ENCODE measurements at regions not wholly inside any gene's neighbourhood (a gene's known extent, or its start where the extent isn't known, plus 50 kb on each side); places are given as distances from the start of the nearest gene placed in this dataset.

DNA sequence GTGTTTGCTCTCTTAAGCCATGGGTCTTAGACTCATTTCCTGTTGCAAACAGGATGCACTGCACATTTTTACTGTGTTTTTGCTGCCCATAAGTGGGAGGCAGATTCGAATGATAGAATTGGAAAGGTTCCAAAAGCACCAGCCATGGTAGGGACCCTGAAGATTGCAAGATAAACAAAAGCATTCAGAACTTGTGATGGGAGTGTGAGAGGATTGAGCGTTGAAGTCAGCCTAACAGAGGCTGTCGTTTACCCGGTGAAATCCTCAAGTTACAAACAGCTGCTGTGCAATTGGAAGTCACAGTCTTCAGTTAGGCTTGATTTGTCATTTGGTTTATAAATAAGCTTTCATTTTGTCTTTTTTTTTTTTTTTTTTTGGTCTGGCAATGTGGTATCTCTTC is 192.7 kb upstream of the MKI67 start:
- ChIA-PET CTCF (ENCODE audit: partially characterized antibody) (no interaction called here), POLR2A (ENCODE audit: partially characterized antibody) (no interaction called here)
- Mint-ChIP-seq H3K27me3 (peaks cover 0 to 6% of the 10 kb centered on the region in 2 donors), H3K36me3 (no peaks in the 10 kb centered on the region), H3K4me3 (no peak overlapping the region), H3K27ac (no peak overlapping the region), H3K4me1 (no peaks in the 10 kb centered on the region), H3K9me3 (peaks cover 0 to 1% (median 0%) of the 10 kb centered on the region in 8 donors)
- no peak overlapping the region for H3K27ac ChIP-seq (ENCODE audit: low read depth, low read length)
- no peaks in the 10 kb centered on the region for H3K27me3 ChIP-seq (ENCODE audit: insufficient read depth, low read length)
- intact Hi-C loops (cut with micrococcal nuclease), result no loop called here
- H3K4me3 ChIP-seq (ENCODE audit: low read length in 2 of 2), result no peak overlapping the region
- H3K36me3 ChIP-seq (ENCODE audit: insufficient read depth, low read length), result no peaks in the 10 kb centered on the region
- H3K9me3 ChIP-seq (ENCODE audit: control insufficient read depth in 1 of 2, low read length in 2 of 2), result no peaks in the 10 kb centered on the region
- no peak for DNase-seq
- H3K4me1 ChIP-seq (ENCODE audit: insufficient read depth, low read length), result no peaks in the 10 kb centered on the region

- no peak overlapping the region for H3K4me3 ChIP-seq (ENCODE audit: low read length in 2 of 2)
- H3K27ac ChIP-seq (ENCODE audit: low read depth, low read length), result no peak overlapping the region
- no peaks in the 10 kb centered on the region for H3K36me3 Mint-ChIP-seq
- no peaks in the 10 kb centered on the region for H3K36me3 ChIP-seq (ENCODE audit: insufficient read depth, low read length)
- ChIA-PET CTCF (ENCODE audit: partially characterized antibody) (no interaction called here), POLR2A (ENCODE audit: partially characterized antibody) (no interaction called here)
- H3K27me3 Mint-ChIP-seq, result peaks cover 11 to 15% of the 10 kb centered on the region in 2 donors
- no peaks in the 10 kb centered on the region for H3K4me1 ChIP-seq (ENCODE audit: insufficient read depth, low read length)
- no peak overlapping the region for H3K27ac Mint-ChIP-seq
- H3K4me1 Mint-ChIP-seq, result no peaks in the 10 kb centered on the region
- intact Hi-C loops (cut with micrococcal nuclease), result no loop called here
- H3K4me3 Mint-ChIP-seq, result no peak overlapping the region
- H3K27me3 ChIP-seq (ENCODE audit: insufficient read depth, low read length), result no peaks in the 10 kb centered on the region
- peaks cover 0 to 1% (median 0%) of the 10 kb centered on the region in 8 donors for H3K9me3 Mint-ChIP-seq
- H3K9me3 ChIP-seq (ENCODE audit: control insufficient read depth in 1 of 2, low read length in 2 of 2), result no peaks in the 10 kb centered on the region
- no peak for DNase-seq
Measured at GRCh38 chr10:128322106-128322505, 195.9 kb upstream of the MKI67 start.

GRCh38 chr10:128322950-128323349 is 196.7 kb upstream of the MKI67 start:
- no peak for DNase-seq
- Mint-ChIP-seq H3K4me3 (no peak overlapping the region), H3K36me3 (no peaks in the 10 kb centered on the region), H3K9me3 (peaks cover 0 to 1% (median 0%) of the 10 kb centered on the region in 8 donors), H3K4me1 (no peaks in the 10 kb centered on the region), H3K27ac (no peak overlapping the region), H3K27me3 (peaks cover 11 to 15% of the 10 kb centered on the region in 2 donors)
- H3K9me3 ChIP-seq (ENCODE audit: control insufficient read depth in 1 of 2, low read length in 2 of 2), result no peaks in the 10 kb centered on the region
- H3K27me3 ChIP-seq (ENCODE audit: insufficient read depth, low read length), result no peaks in the 10 kb centered on the region
- intact Hi-C loops (cut with micrococcal nuclease), result no loop called here
- CTCF ChIA-PET (ENCODE audit: partially characterized antibody), result no interaction called here
- no peaks in the 10 kb centered on the region for H3K4me1 ChIP-seq (ENCODE audit: insufficient read depth, low read length)
- no peaks in the 10 kb centered on the region for H3K36me3 ChIP-seq (ENCODE audit: insufficient read depth, low read length)
- POLR2A ChIA-PET (ENCODE audit: partially characterized antibody), result no interaction called here
- no peak overlapping the region for H3K27ac ChIP-seq (ENCODE audit: low read depth, low read length)
- H3K4me3 ChIP-seq (ENCODE audit: low read length in 2 of 2), result no peak overlapping the region

GRCh38 chr10:128324058-128324827 is 198.0 kb upstream of the MKI67 start:
- intact Hi-C loops (cut with micrococcal nuclease), result no loop called here
- H3K27ac Mint-ChIP-seq, result no peak overlapping the region
- no peak overlapping the region for H3K4me3 Mint-ChIP-seq
- no peaks in the 10 kb centered on the region for H3K4me1 ChIP-seq (ENCODE audit: insufficient read depth, low read length)
- CTCF ChIA-PET (ENCODE audit: partially characterized antibody), result no interaction called here
- H3K4me1 Mint-ChIP-seq, result no peaks in the 10 kb centered on the region
- H3K4me3 ChIP-seq (ENCODE audit: low read length in 2 of 2), result no peak overlapping the region
- H3K36me3 Mint-ChIP-seq, result no peaks in the 10 kb centered on the region
- H3K27ac ChIP-seq (ENCODE audit: low read depth, low read length), result no peak overlapping the region
- peaks cover 14 to 17% of the 10 kb centered on the region in 2 donors for H3K27me3 Mint-ChIP-seq
- no peaks in the 10 kb centered on the region for H3K9me3 ChIP-seq (ENCODE audit: control insufficient read depth in 1 of 2, low read length in 2 of 2)
- POLR2A ChIA-PET (ENCODE audit: partially characterized antibody), result no interaction called here
- H3K27me3 ChIP-seq (ENCODE audit: insufficient read depth, low read length), result no peaks in the 10 kb centered on the region
- DNase-seq, result no peak
- H3K9me3 Mint-ChIP-seq, result peaks cover 0 to 3% (median 0%) of the 10 kb centered on the region in 8 donors
- H3K36me3 ChIP-seq (ENCODE audit: insufficient read depth, low read length), result no peaks in the 10 kb centered on the region

- peaks cover 0 to 2% (median 0%) of the 10 kb centered on the region in 8 donors for H3K9me3 Mint-ChIP-seq
- H3K4me3 Mint-ChIP-seq, result no peak overlapping the region
- ChIA-PET CTCF (ENCODE audit: partially characterized antibody) (no interaction called here), POLR2A (ENCODE audit: partially characterized antibody) (no interaction called here)
- intact Hi-C loops (cut with micrococcal nuclease), result no loop called here
- no peaks in the 10 kb centered on the region for H3K4me1 Mint-ChIP-seq
- Histone ChIP-seq H3K27ac (ENCODE audit: low read depth, low read length) (no peak overlapping the region), H3K4me1 (ENCODE audit: insufficient read depth, low read length) (no peaks in the 10 kb centered on the region), H3K27me3 (ENCODE audit: insufficient read depth, low read length) (no peaks in the 10 kb centered on the region), H3K4me3 (ENCODE audit: low read length in 2 of 2) (no peak overlapping the region), H3K36me3 (ENCODE audit: insufficient read depth, low read length) (no peaks in the 10 kb centered on the region), H3K9me3 (ENCODE audit: control insufficient read depth in 1 of 2, low read length in 2 of 2) (no peaks in the 10 kb centered on the region)
- no peaks in the 10 kb centered on the region for H3K36me3 Mint-ChIP-seq
- peaks cover 16 to 17% of the 10 kb centered on the region in 2 donors for H3K27me3 Mint-ChIP-seq
- no peak overlapping the region for H3K27ac Mint-ChIP-seq
- DNase-seq, result no peak
Measured at GRCh38 chr10:128325788-128326187, 199.6 kb upstream of the MKI67 start.

DNA sequence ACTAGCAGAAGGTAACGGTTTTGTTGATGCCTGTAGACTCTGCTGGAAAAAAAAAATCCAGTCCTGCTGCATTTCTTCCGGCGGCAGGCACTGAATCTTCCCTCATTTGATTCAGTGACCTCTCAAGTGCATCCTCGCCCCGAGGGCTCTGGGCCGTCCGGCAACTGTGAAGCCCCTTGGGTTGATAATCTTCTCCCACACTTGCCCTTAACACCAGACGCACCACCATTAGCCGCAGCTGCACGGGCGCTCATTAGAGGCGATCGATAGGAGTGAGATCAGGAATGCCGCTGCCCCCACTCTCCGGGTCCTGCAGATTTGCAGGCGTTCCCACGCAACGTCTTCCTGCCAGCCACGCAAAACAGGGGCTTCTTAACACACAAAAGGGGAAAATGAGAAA is 200.0 kb upstream of the MKI67 start:
- intact Hi-C loops (cut with micrococcal nuclease), result no loop called here
- peaks cover 17% of the 10 kb centered on the region in 2 donors for H3K27me3 Mint-ChIP-seq
- Histone ChIP-seq H3K9me3 (ENCODE audit: control insufficient read depth in 1 of 2, low read length in 2 of 2) (no peaks in the 10 kb centered on the region), H3K27ac (ENCODE audit: low read depth, low read length) (no peak overlapping the region), H3K4me3 (ENCODE audit: low read length in 2 of 2) (no peak overlapping the region), H3K4me1 (ENCODE audit: insufficient read depth, low read length) (no peaks in the 10 kb centered on the region), H3K36me3 (ENCODE audit: insufficient read depth, low read length) (no peaks in the 10 kb centered on the region), H3K27me3 (ENCODE audit: insufficient read depth, low read length) (no peaks in the 10 kb centered on the region)
- POLR2A ChIA-PET (ENCODE audit: partially characterized antibody), result no interaction called here
- H3K4me3 Mint-ChIP-seq, result no peak overlapping the region
- no peaks in the 10 kb centered on the region for H3K36me3 Mint-ChIP-seq
- CTCF ChIA-PET (ENCODE audit: partially characterized antibody), result no interaction called here
- H3K27ac Mint-ChIP-seq, result no peak overlapping the region
- no peak for DNase-seq
- peaks cover 0 to 2% (median 0%) of the 10 kb centered on the region in 8 donors for H3K9me3 Mint-ChIP-seq
- H3K4me1 Mint-ChIP-seq, result no peaks in the 10 kb centered on the region

GRCh38 chr10:128326851-128327250 is 200.6 kb upstream of the MKI67 start:
- no peaks in the 10 kb centered on the region for H3K36me3 ChIP-seq (ENCODE audit: insufficient read depth, low read length)
- H3K9me3 ChIP-seq (ENCODE audit: control insufficient read depth in 1 of 2, low read length in 2 of 2), result no peaks in the 10 kb centered on the region
- Mint-ChIP-seq H3K4me3 (no peak overlapping the region), H3K27ac (no peak overlapping the region), H3K9me3 (peaks cover 0 to 2% (median 0%) of the 10 kb centered on the region in 8 donors), H3K4me1 (no peaks in the 10 kb centered on the region), H3K27me3 (peaks cover 17% of the 10 kb centered on the region in 2 donors), H3K36me3 (no peaks in the 10 kb centered on the region)
- POLR2A ChIA-PET (ENCODE audit: partially characterized antibody), result no interaction called here
- CTCF ChIA-PET (ENCODE audit: partially characterized antibody), result no interaction called here
- intact Hi-C loops (cut with micrococcal nuclease), result no loop called here
- H3K4me3 ChIP-seq (ENCODE audit: low read length in 2 of 2), result no peak overlapping the region
- no peaks in the 10 kb centered on the region for H3K27me3 ChIP-seq (ENCODE audit: insufficient read depth, low read length)
- no peak for DNase-seq
- H3K27ac ChIP-seq (ENCODE audit: low read depth, low read length), result no peak overlapping the region
- H3K4me1 ChIP-seq (ENCODE audit: insufficient read depth, low read length), result no peaks in the 10 kb centered on the region

Measured in CD4-positive, alpha-beta memory T cell (primary cell).